ENCODE measurements at regions not wholly inside any gene's neighbourhood (a gene's known extent, or its start where the extent isn't known, plus 50 kb on each side); places are given as distances from the start of the nearest gene placed in this dataset.

- TF ChIP-seq CTCF (IDR thresholded peaks at IDR 0.05) (no peak), POLR2AphosphoS5 (IDR thresholded peaks at IDR 0.05) (no peak), POLR2A (IDR thresholded peaks at IDR 0.05) (no peak), EP300 (IDR thresholded peaks at IDR 0.05) (no peak)
Measured at GRCh38 chr17:63276821-63277220, 169.3 kb downstream of the CYB561 start.
